GM18519 (cell line): ENCODE measurements at regions not wholly inside any gene's neighbourhood (a gene's known extent, or its start where the extent isn't known, plus 50 kb on each side); places are given as distances from the start of the nearest gene placed in this dataset.

ENCODE experiments used
- ATAC-seq: cut with Tn5 transposase; IDR thresholded peaks from one replicate; pipeline ENCODE4 v1.9.1; 2021; ENCODE audit warnings: mild to moderate bottlenecking, moderate library complexity; ENCODE audit not compliant: unreplicated experiment, low FRiP score

DNA sequence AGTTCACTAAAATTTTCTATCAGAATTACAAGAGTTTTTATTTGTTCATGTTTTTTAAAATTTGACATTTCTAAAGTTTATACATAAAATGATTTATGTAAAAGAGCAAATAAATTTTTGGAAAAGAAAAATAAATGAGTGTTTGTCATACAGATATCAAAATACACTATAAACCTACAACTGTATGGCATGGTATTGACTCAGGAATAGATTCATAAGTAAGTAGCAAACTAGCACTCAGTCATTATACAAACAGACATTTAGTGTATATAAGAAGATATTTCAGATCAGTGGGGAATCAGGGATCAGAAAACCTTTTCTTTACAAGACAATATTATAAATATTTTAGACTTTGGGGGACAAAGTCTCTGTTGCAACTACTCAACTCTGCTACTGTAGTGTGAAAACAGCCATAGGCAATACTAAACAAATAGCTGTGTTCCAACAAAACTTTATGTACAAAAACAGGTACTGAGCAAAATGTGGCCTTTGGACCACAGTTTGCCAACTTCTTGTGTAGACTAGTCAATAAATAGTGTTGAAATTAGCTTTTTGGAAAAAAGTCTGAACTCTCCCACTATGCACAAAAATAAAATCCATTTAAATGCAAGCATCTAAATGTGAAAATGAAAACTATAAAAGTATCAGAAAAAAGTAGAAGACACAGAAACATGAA is 508.8 kb upstream of the CAMK1G start:
- no peak for ATAC-seq

DNA sequence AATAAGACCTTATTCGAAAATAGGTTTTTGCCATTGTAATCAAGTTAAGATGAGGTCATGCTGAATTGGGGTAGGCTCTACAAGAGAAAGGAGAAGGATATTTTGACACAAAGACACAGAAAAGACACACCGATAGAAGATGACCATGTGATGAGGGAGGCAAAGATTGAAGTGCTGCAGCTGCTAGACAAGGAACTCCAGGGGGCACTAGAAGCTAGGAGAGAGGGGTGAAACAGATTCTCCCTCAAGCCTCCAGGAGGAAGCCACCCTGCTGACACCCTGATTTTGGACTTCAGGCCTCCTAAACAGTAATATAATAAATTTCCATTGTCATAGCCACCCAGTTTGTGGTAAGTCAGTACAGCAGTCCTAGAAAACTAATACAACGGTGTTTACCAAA is 506.8 kb upstream of the CAMK1G start:
- no peak for ATAC-seq

DNA sequence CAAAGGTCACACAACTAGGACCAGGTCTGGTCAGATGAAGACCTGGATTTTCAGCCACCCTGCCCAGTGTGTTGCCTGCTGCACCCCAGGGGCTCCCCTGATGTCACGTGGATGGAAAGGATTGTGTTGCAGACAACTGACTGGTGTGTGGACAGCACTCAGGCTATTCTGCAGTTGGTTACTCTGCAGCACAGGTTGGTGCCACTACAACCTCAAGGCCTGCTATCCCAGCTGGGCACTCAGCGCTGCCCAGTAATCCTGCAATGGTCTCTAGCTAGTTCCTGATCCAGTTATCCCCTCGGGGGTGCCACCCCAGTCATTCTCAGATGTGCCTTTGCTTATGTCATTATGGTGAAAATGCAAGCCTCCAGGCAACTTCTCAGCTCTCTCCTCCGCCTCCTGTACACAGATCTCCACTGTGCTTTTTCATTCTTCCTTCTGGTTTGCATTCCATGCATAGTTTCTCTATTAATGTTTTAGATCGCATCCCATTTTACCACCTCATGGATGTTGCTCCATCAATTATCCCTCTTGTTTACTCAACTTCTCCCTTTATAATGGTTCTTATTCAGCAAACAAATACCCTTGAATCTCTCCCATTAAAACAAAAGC is 503.2 kb upstream of the CAMK1G start:
- no peak for ATAC-seq

DNA sequence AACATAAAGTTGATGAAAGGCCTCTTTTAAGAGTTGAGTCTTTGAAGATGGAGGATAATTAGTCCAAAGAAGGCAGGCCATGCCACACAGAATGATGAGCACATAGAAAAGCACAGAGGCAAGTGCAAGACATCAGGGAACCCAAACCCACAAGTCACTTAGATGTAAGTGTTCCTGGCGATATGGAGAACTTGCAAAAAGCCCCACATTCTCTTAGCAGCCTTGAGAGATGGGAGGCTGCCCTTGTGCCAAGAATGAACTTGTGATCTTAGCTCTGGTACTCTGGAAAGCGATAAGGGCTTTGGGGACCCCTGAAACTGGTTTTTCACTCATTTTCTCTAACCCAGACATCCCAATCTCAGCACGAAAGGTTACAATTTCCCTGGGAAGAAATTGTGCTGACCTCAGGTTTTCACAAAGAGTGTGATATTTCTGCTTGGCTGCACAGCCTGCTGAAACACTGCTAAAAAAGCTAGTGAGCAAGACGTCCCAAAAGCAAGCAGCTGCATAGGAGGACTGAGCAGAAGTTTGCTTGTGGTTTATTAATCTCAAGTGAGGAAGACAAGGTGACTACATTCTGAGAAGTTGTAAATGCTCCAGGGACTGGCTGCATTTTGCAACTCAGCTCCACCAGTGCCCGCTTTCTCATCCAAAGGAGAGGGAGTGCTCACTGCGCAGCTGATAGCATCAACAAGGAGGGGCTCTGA is 496.9 kb upstream of the CAMK1G start:
- ATAC-seq = peak; percentile 85

DNA sequence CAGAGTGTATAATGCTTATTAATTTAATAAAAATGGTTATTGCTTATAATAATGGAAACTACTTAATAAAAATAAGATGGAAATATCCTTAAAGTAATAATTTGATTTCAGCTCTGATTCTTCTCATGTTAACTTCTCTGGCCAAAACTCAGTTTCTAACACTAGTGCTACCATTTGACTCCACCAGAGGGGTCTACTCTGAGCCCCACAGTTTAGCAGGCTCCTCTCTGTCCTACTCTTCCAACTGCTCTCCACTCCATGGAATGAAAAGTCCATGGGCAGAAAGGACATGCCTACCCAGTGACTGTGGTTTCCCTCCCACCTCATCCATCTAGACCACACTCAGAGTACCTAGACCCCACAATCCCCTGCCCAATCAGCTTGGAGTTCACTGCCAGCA is 489.1 kb upstream of the CAMK1G start:
- ATAC-seq = no peak

DNA sequence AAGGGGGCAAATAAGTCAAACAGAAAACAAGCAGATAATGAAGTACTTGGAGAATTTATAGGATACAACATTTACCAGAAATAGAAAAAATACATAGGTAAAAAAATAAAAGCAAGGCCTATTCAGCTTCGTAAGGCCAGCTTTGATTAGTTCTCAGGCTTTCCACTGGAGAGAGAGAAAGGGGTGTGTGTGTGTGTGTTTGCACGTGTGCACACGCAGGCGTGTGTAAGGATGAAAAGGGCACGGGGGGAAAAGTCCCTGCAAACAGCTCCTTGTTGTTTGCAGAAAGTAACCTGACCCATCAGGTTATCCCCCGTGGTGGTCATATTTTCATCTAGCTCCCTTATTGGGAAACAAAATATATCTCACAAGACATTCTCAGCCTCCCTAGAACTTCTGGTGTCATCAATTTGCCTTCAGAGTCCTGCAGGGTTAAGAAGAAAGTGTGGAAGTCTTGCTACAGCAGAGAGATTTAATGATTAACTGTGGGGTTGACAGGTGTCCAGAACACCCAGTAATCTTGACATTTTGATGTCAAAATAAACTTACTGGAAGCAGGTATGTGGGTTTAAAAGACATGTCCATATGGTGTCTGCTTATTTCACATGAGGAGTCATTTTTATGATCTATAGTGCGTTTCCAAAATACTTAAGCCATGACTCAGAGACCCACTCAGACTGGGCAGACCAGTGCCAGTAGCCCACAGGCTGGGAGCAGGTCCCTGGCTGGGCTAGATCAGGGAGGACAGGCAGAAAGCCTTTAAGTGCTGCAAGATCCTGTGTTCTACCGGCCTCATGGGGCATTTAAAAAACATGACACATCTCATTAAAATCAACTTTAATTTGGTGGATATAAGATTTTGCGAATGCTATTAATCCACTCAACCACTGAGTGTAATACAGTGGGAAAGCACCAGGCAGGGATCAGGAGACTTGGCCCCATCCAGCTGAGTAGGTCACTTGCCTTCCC is 487.6 kb upstream of the CAMK1G start:
- no peak for ATAC-seq

DNA sequence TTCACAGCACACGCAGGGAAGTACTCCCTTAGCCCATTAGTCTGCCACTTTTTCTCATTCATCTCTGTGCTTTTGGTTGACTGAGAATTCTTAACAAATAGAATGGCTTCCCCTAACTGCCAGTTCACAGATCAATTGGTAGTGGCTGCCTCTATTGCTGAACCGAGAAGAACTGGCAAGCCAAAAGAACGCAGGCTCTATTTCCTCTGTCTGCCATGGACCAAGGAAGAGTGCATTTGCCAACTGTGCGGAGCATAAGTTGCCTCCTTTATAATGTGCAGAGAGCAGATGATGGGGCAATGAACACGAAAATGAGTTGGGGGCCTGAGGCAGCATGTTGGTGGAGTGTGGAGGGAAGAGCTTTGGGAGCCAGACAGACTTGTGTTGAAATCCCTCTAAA is 483.1 kb upstream of the CAMK1G start:
- ATAC-seq = no peak

DNA sequence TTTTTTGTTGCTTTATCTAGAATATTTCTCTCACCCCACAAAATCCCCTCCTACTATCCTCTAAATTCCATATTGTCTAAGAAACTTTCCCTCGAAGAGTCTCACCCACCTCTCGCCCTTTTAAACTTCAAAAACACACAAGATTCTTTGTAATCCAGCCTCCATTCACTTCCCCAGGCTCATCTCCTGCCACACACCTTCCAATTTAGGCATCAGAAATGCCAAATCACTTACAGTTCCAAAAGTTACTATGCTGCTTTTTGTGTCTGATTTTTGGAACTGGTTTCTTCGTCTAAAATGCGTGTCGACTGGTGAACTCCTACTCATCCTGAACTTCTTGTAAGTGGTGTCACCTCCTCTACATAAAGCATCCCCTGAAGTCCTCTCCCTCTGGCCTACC is 482.4 kb upstream of the CAMK1G start:
- no peak for ATAC-seq

DNA sequence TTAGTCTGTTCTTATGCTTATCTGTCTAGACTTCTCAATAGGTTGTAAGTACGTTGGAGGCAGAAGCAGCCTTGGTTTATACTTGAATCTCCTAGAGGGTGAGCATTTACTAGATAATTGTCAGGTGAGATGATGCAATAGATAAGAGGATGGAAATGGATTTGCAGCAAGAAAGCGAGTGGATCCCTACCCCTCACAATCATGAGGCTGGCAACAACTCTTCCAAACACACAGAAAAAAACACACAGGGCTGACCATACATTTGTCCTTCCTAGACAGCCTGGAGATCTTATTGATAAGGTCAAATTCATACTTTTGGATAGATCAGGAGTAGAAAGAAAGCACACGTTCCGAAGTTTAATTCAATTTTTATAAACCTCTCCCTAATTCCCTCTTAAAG is 481.4 kb upstream of the CAMK1G start:
- no peak for ATAC-seq

DNA sequence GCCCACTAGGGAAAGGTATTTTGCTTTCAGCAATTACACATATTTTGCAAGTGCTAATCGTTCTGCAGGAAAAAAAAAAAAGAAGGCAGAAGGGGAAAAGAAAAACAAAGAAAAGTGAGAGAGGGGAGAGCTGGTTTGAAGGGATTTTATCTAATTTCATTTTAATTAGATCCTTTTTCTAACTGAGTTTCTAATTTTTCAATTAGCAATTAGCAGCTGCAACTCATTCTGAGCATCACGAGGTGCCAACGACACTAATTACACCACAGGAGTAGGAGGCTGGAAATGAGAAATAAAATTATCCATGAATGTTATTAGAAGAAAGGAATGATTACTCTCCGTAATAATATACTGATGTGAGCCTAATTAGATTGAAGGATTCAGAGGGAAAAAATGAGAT is 481.0 kb upstream of the CAMK1G start:
- ATAC-seq = no peak

DNA sequence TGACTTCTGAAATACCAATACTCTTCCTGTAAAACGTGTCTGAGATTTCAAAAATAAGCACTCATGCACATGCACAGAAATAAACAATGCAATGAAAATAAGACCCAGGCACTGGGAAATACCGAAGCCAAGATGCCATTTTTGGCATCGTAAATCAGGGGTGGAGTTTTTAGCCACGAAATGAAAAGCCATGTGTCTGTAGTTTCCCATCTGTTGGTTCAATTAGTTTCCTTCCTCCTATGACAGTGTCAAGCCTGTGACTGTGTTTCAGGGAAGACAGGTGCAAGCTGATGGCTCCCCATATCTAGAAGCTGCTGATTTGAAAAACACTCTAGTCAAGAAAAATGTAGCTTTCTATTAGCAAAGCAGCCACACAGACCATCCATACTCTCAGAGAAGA is 480.4 kb upstream of the CAMK1G start:
- ATAC-seq = no peak

DNA sequence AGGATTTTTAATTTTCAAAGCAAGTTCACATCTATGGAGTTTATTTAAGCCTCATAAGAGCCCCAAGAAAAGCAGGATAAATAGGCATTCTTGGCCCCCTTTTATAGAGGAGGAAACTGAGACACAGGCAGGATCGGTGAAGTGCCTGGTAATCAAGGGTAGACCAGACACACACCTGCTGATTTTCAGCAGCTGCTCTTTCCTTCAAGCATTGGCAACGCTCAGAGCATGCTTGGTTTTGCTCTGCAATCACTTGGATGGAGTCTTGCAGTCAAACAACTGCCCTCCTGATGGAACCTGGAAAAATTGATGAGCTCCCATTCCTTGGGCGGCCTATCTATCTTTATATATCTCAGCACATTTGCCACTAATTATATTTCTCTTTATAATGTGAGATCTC is 478.9 kb upstream of the CAMK1G start:
- no peak for ATAC-seq

DNA sequence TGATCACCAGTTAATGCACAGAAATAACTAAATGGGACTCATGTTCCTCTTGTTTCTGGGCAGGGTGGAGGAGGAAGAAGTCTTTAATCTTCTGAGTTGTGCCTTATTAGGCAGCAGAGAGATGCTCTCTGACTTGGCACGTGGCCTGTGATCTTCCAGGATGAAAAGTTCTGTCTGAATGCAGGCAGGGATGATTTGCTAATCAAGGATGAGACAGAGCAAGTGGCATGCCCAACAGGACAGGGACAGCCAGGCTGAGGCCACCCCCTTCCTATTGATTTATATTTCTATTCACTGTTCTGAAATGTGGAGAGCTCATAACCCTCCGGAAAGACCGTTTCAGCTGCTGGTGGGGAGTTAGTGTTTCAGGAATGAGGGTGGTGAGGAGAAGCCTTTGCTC is 477.8 kb upstream of the CAMK1G start:
- ATAC-seq = no peak

DNA sequence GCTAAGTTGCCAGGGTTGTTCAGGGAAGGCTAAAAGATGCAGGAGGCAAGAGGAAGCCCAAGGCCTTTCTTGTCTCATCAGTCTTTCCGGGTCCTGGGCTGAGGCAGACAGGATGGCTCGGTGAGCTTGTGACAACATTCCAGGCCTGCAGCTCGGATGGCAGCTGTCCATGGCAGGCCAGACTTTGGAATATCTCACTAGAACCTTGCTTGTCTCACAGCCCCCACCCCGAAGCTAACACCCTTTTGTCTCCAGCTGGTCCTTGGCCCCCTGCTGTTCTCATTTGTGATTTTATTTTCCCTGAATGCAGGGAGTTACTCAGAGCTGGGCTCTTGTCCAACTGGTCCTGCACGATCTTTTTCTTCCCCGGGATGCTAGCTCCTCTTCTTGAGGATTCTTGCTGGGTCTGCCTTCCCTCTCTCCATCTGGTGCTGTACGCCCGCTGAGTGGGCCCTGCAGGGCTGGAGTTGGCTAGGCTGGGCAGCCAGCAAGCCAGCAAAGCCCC is 477.2 kb upstream of the CAMK1G start:
- ATAC-seq = no peak

DNA sequence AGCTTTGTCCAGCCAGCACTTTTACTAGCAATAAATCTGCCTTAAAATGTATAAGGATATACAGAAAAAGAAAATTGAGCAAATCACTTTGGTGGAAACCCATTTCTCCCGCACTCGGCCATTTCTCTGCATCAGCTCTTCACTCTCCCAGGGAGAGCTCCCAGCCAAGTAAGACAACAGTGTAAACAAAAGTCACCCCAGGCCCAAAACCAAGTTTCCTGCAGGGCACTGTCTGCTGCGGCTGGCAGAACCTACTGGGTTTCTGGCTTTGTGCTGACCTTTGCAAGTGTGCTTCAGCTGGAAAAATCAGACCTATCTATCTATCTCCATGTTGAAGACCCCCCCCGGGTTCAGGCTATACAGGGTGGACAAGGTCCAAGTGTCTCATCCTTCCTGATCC is 476.7 kb upstream of the CAMK1G start:
- no peak for ATAC-seq

DNA sequence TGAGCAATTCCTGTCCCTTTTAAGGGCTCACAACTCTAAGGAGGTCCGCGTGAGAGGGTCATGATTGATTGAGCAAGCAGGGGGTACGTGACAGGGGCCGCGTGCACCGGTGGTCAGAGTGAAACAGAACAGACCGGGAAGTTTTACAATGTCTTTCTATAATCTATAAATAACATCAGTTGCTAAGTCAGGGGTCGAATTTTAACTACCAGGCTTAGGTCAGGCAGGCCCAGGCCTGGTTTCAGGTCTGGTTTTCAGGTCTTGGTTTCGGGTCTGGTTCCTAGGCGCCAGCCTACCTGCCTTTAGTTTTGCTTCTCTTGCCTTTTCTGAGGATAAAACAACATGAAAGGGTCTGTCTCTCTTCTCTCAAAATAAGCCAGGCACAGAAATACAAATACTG is 476.0 kb upstream of the CAMK1G start:
- ATAC-seq = peak; percentile 59

DNA sequence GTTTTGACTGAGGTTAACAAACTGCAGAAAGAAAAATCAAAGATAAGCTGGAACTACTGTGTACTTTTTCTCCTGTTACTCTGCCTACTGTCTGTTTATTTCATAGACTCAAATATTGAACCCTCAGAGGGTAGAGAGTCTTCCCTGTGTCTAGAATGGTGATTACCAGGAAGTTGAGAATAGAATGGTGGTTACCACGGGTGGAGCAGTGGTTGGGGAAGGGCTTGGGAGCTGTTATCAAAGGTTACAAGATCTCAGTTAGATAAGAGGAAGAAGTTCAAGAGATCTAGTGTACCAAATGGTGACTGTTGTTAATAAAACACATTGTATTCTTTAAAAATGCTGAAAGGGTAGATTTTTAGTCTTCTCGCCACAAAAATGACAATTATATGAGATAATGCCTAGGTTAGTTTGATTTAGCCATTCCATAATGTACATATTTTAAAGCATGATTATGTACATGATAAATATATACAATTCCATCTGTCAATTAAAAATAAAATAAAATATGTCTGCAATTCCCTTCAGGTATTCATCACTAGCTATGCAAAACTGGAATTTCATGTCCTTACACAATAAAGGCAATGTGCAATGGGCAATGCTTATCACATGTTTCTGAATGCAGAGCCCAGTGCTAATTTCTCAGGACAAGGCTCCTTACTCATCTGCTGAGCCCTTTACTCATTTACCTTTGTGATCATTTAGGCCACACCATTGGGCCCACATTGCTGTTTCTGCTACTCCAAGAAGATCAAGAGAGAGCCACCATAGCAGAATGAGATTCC is 474.3 kb upstream of the CAMK1G start:
- no peak for ATAC-seq

DNA sequence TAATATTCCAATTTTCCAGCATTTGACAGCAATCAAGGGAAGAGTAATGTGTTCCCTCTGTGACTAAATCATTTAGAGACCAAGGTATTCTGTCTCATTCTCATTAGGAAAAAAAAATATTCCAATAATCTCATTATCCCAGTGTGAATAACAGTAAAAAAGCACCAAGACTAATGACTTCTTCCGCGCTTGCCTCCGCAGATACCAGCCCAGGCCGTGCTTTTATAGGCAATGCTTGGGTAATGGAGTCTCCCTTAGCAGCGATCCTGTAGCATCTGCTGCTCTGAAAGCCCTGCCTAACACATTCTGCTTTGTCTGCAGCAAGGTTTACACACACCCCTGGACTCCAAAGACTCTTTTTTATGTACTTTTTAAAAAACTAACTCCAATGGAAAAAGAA is 470.0 kb upstream of the CAMK1G start:
- no peak for ATAC-seq

DNA sequence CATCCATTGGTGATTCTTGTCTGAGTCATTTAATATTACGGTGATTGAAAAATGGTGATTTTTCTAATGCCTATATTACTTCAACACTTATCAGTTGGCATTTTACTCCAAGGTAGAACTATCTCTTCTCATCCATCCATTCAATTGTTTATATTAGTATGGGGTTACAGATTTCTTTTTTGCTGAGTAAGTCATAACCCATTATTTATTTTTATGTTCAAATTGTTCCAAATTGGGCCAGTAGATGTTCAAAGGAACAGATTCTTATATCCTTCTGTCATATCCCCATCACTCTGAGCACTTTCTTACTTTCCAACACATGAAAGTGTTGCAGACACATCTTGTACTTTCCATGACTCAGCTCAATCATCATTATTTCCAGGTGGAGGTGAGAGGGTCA is 466.8 kb upstream of the CAMK1G start:
- ATAC-seq = no peak

DNA sequence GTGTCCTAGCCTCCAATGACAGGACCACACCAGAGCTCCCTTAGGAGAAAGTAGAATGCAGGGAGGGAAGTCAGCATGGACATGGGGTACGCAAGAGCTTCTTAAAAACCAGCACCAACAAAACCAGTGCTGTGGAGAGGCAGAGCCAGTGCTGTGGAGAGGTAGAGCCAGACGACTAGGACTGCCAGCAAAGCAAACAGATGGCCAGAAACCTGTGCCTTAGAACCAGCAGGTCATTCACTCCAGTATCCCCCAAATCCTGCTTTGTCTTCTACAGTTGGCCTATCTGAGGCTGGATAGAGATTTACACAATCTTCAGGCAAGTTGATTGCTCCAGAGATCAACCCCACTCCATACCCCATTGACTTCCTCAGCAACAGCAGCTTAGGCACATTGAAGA is 459.9 kb upstream of the CAMK1G start:
- ATAC-seq = no peak
